ENCODE measurements at regions not wholly inside any gene's neighbourhood (a gene's known extent, or its start where the extent isn't known, plus 50 kb on each side); places are given as distances from the start of the nearest gene placed in this dataset.

- Histone ChIP-seq H3K9me3 (ENCODE audit: control insufficient read depth, insufficient read depth, low read length) (no peaks in the 10 kb centered on the region), H3K36me3 (ENCODE audit: control insufficient read depth, insufficient read depth, low read length) (no peaks in the 10 kb centered on the region), H3K27me3 (ENCODE audit: control insufficient read depth, insufficient read depth, low read length) (no peaks in the 10 kb centered on the region), H3K4me3 (ENCODE audit: low read depth, low read length) (no peak overlapping the region), H3K27ac (ENCODE audit: low read depth, low read length) (no peak overlapping the region), H3K4me1 (ENCODE audit: control insufficient read depth, insufficient read depth, low read length) (no peaks in the 10 kb centered on the region), H3K9ac (ENCODE audit: low read depth, low read length) (no peak overlapping the region)
Measured at GRCh38 chr3:181568693-181569092, 143.0 kb upstream of the SOX2 start.

- no peak overlapping the region for H3K9ac ChIP-seq (ENCODE audit: low read depth, low read length)
- H3K4me3 ChIP-seq (ENCODE audit: low read depth, low read length): no peak overlapping the region
- H3K4me1 ChIP-seq (ENCODE audit: control insufficient read depth, insufficient read depth, low read length): no peaks in the 10 kb centered on the region
- no peaks in the 10 kb centered on the region for H3K36me3 ChIP-seq (ENCODE audit: control insufficient read depth, insufficient read depth, low read length)
- H3K27me3 ChIP-seq (ENCODE audit: control insufficient read depth, insufficient read depth, low read length): no peaks in the 10 kb centered on the region
- H3K9me3 ChIP-seq (ENCODE audit: control insufficient read depth, insufficient read depth, low read length): no peaks in the 10 kb centered on the region
- no peak overlapping the region for H3K27ac ChIP-seq (ENCODE audit: low read depth, low read length)
Measured at GRCh38 chr3:181568248-181568647, 143.5 kb upstream of the SOX2 start.

- Histone ChIP-seq H3K9ac (ENCODE audit: low read depth, low read length) (no peak overlapping the region), H3K4me1 (ENCODE audit: control insufficient read depth, insufficient read depth, low read length) (no peaks in the 10 kb centered on the region), H3K36me3 (ENCODE audit: control insufficient read depth, insufficient read depth, low read length) (no peaks in the 10 kb centered on the region), H3K27me3 (ENCODE audit: control insufficient read depth, insufficient read depth, low read length) (no peaks in the 10 kb centered on the region), H3K27ac (ENCODE audit: low read depth, low read length) (no peak overlapping the region), H3K9me3 (ENCODE audit: control insufficient read depth, insufficient read depth, low read length) (no peaks in the 10 kb centered on the region), H3K4me3 (ENCODE audit: low read depth, low read length) (no peak overlapping the region)
Measured at GRCh38 chr3:181567311-181568075, 144.2 kb upstream of the SOX2 start.

DNA sequence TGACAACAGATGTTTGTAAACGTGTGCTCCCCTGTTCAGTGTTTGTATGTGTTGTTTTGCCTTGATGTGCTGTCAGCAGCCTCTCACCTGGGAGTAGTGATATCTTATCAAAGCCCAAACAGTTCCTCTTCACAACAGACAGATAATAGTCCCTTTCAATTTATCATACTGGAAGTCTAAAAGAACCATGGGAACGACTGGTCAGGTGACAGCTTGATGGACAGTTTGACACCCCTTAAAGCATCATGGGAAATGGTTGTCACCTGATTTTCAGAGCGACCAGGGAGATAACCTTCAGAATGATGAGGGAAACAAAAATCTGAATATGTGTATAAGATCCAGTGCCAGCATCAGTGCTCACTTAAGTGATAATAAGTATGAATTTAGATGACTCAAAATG is 146.3 kb upstream of the SOX2 start:
- Histone ChIP-seq H3K9ac (ENCODE audit: low read depth, low read length) (no peak overlapping the region), H3K27me3 (ENCODE audit: control insufficient read depth, insufficient read depth, low read length) (no peaks in the 10 kb centered on the region), H3K36me3 (ENCODE audit: control insufficient read depth, insufficient read depth, low read length) (no peaks in the 10 kb centered on the region), H3K27ac (ENCODE audit: low read depth, low read length) (no peak overlapping the region), H3K4me1 (ENCODE audit: control insufficient read depth, insufficient read depth, low read length) (0 out of 2 replicates have a peak, but pooled peaks cover 2% of the 10 kb centered on the region), H3K9me3 (ENCODE audit: control insufficient read depth, insufficient read depth, low read length) (no peaks in the 10 kb centered on the region), H3K4me3 (ENCODE audit: low read depth, low read length) (no peak overlapping the region)

GRCh38 chr3:181564222-181564621 is 147.5 kb upstream of the SOX2 start:
- Histone ChIP-seq H3K36me3 (ENCODE audit: control insufficient read depth, insufficient read depth, low read length) (no peaks in the 10 kb centered on the region), H3K4me1 (ENCODE audit: control insufficient read depth, insufficient read depth, low read length) (0 out of 2 replicates have a peak, but pooled peaks cover 2% of the 10 kb centered on the region), H3K27ac (ENCODE audit: low read depth, low read length) (no peak overlapping the region), H3K9me3 (ENCODE audit: control insufficient read depth, insufficient read depth, low read length) (no peaks in the 10 kb centered on the region), H3K9ac (ENCODE audit: low read depth, low read length) (no peak overlapping the region), H3K27me3 (ENCODE audit: control insufficient read depth, insufficient read depth, low read length) (no peaks in the 10 kb centered on the region), H3K4me3 (ENCODE audit: low read depth, low read length) (no peak overlapping the region)

GRCh38 chr3:181561139-181562031 is 150.3 kb upstream of the SOX2 start:
- H3K27ac ChIP-seq (ENCODE audit: low read depth, low read length): no peak overlapping the region
- H3K4me3 ChIP-seq (ENCODE audit: low read depth, low read length): no peak overlapping the region
- no peak overlapping the region for H3K9ac ChIP-seq (ENCODE audit: low read depth, low read length)
- no peaks in the 10 kb centered on the region for H3K9me3 ChIP-seq (ENCODE audit: control insufficient read depth, insufficient read depth, low read length)
- no peaks in the 10 kb centered on the region for H3K27me3 ChIP-seq (ENCODE audit: control insufficient read depth, insufficient read depth, low read length)
- H3K36me3 ChIP-seq (ENCODE audit: control insufficient read depth, insufficient read depth, low read length): no peaks in the 10 kb centered on the region
- 0 out of 2 replicates have a peak, but pooled peaks cover 2% of the 10 kb centered on the region for H3K4me1 ChIP-seq (ENCODE audit: control insufficient read depth, insufficient read depth, low read length)

DNA sequence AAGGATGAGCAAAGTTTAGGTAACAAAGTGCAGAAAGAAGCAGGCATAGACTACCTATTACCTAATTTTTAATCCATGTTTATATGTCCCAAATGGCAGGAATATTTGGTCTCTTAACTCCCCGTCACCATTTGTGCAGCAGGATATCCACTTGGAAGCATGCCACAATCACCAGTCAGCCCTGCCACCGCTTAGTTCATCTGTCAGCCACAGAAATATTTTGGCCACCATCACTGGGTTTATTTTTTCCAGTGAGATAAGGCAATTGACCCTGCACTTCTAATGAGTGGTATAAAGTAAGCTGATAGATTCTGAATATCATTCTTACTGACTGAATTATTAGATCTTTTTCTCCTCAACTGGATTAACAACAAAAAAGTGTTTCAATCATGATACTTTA is 152.9 kb upstream of the SOX2 start:
- H3K36me3 ChIP-seq (ENCODE audit: control insufficient read depth, insufficient read depth, low read length): no peaks in the 10 kb centered on the region
- H3K9me3 ChIP-seq (ENCODE audit: control insufficient read depth, insufficient read depth, low read length): no peaks in the 10 kb centered on the region
- no peak overlapping the region for H3K27ac ChIP-seq (ENCODE audit: low read depth, low read length)
- no peak overlapping the region for H3K9ac ChIP-seq (ENCODE audit: low read depth, low read length)
- H3K4me1 ChIP-seq (ENCODE audit: control insufficient read depth, insufficient read depth, low read length): 0 out of 2 replicates have a peak, but pooled peaks cover 2% of the 10 kb centered on the region
- H3K27me3 ChIP-seq (ENCODE audit: control insufficient read depth, insufficient read depth, low read length): no peaks in the 10 kb centered on the region
- H3K4me3 ChIP-seq (ENCODE audit: low read depth, low read length): no peak overlapping the region

- H3K4me1 ChIP-seq (ENCODE audit: control insufficient read depth, insufficient read depth, low read length): no peaks in the 10 kb centered on the region
- no peaks in the 10 kb centered on the region for H3K9me3 ChIP-seq (ENCODE audit: control insufficient read depth, insufficient read depth, low read length)
- H3K27me3 ChIP-seq (ENCODE audit: control insufficient read depth, insufficient read depth, low read length): no peaks in the 10 kb centered on the region
- no peaks in the 10 kb centered on the region for H3K36me3 ChIP-seq (ENCODE audit: control insufficient read depth, insufficient read depth, low read length)
- H3K4me3 ChIP-seq (ENCODE audit: low read depth, low read length): no peak overlapping the region
- no peak overlapping the region for H3K9ac ChIP-seq (ENCODE audit: low read depth, low read length)
- H3K27ac ChIP-seq (ENCODE audit: low read depth, low read length): no peak overlapping the region
Measured at GRCh38 chr3:181555681-181556080, 156.0 kb upstream of the SOX2 start.

GRCh38 chr3:181554233-181554765 is 157.4 kb upstream of the SOX2 start:
- no peak overlapping the region for H3K4me3 ChIP-seq (ENCODE audit: low read depth, low read length)
- H3K36me3 ChIP-seq (ENCODE audit: control insufficient read depth, insufficient read depth, low read length): no peaks in the 10 kb centered on the region
- H3K4me1 ChIP-seq (ENCODE audit: control insufficient read depth, insufficient read depth, low read length): no peaks in the 10 kb centered on the region
- H3K9ac ChIP-seq (ENCODE audit: low read depth, low read length): no peak overlapping the region
- no peaks in the 10 kb centered on the region for H3K27me3 ChIP-seq (ENCODE audit: control insufficient read depth, insufficient read depth, low read length)
- H3K9me3 ChIP-seq (ENCODE audit: control insufficient read depth, insufficient read depth, low read length): no peaks in the 10 kb centered on the region
- no peak overlapping the region for H3K27ac ChIP-seq (ENCODE audit: low read depth, low read length)

DNA sequence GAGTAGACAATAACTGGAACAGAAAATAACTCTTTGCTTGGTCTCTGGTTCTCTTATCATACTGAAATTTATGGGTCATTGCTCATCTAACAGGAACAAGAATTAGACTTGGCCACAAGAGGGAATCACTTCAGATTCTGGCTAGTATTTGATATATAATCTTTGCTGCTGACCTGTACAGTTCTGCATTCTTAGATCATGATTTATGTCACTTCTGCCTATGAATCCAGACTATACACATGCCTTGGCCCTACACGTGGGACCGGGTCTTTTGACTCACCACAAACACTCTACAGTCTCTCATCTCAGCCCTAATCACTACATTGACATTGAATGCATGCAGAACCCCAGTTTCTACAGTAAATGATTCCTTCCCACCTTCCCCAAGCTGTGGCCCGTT is 162.5 kb upstream of the SOX2 start:
- Histone ChIP-seq H3K27me3 (ENCODE audit: control insufficient read depth, insufficient read depth, low read length) (no peaks in the 10 kb centered on the region), H3K4me1 (ENCODE audit: control insufficient read depth, insufficient read depth, low read length) (no peaks in the 10 kb centered on the region), H3K27ac (ENCODE audit: low read depth, low read length) (no peak overlapping the region), H3K4me3 (ENCODE audit: low read depth, low read length) (no peak overlapping the region), H3K36me3 (ENCODE audit: control insufficient read depth, insufficient read depth, low read length) (no peaks in the 10 kb centered on the region), H3K9me3 (ENCODE audit: control insufficient read depth, insufficient read depth, low read length) (no peaks in the 10 kb centered on the region), H3K9ac (ENCODE audit: low read depth, low read length) (no peak overlapping the region)

DNA sequence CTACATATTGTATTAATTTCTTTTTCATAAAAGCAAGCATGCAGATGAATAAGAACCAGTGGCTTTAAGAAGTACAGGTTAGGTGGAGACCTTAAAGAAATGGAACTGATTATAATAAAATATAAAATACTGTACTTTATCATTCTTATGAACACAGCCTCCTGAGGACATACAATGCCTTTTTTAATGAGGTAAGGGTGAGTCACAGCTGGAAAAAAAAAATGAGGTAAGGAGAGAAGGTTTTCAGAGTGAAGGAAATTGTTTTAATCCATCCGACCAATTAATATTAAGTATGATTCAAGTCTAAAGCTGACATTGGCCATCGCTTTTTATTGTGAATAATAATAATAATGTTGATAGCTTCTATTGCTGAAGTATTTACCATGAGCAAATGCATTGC is 170.3 kb upstream of the SOX2 start:
- Histone ChIP-seq H3K9me3 (ENCODE audit: control insufficient read depth, insufficient read depth, low read length) (no peaks in the 10 kb centered on the region), H3K27ac (ENCODE audit: low read depth, low read length) (no peak overlapping the region), H3K4me1 (ENCODE audit: control insufficient read depth, insufficient read depth, low read length) (no peaks in the 10 kb centered on the region), H3K27me3 (ENCODE audit: control insufficient read depth, insufficient read depth, low read length) (no peaks in the 10 kb centered on the region), H3K4me3 (ENCODE audit: low read depth, low read length) (no peak overlapping the region), H3K9ac (ENCODE audit: low read depth, low read length) (no peak overlapping the region), H3K36me3 (ENCODE audit: control insufficient read depth, insufficient read depth, low read length) (no peaks in the 10 kb centered on the region)
